ENCODE measurements at regions not wholly inside any gene's neighbourhood (a gene's known extent, or its start where the extent isn't known, plus 50 kb on each side); places are given as distances from the start of the nearest gene placed in this dataset.

GRCh38 chr5:173767574-173768266, 120.4 kb upstream of the CPEB4 start:
- DNase-seq, result no peak

- no peak for DNase-seq
Measured at GRCh38 chr5:173768267-173768806, 119.8 kb upstream of the CPEB4 start.

- no peak for DNase-seq
Measured at GRCh38 chr5:173768891-173769290, 119.3 kb upstream of the CPEB4 start.

GRCh38 chr5:173770637-173771036, 117.5 kb upstream of the CPEB4 start:
- no peak for DNase-seq

- no peak for DNase-seq
Measured at GRCh38 chr5:173771121-173771724, 116.9 kb upstream of the CPEB4 start.

GRCh38 chr5:173771725-173772383, 116.3 kb upstream of the CPEB4 start:
- DNase-seq, result no peak

- DNase-seq, result no peak
Measured at GRCh38 chr5:173772384-173773059, 115.6 kb upstream of the CPEB4 start.

- no peak for DNase-seq
Measured at GRCh38 chr5:173774271-173774761, 113.8 kb upstream of the CPEB4 start.

GRCh38 chr5:173775261-173776197, 112.6 kb upstream of the CPEB4 start:
- DNase-seq, result no peak

- no peak for DNase-seq
Measured at GRCh38 chr5:173777149-173777548, 111.0 kb upstream of the CPEB4 start.

- no peak for DNase-seq
Measured at GRCh38 chr5:173777674-173778073, 110.5 kb upstream of the CPEB4 start.

- no peak for DNase-seq
Measured at GRCh38 chr5:173778152-173778782, 109.9 kb upstream of the CPEB4 start.

- DNase-seq, result no peak
Measured at GRCh38 chr5:173778784-173779304, 109.3 kb upstream of the CPEB4 start.

- DNase-seq, result no peak
Measured at GRCh38 chr5:173780235-173781234, 107.6 kb upstream of the CPEB4 start.

GRCh38 chr5:173781432-173781815, 106.7 kb upstream of the CPEB4 start:
- DNase-seq, result no peak

- DNase-seq, result peak; percentile 58
Measured at GRCh38 chr5:173781816-173782670, 106.1 kb upstream of the CPEB4 start.

GRCh38 chr5:173782671-173783101, 105.5 kb upstream of the CPEB4 start:
- DNase-seq, result no peak

GRCh38 chr5:173783371-173783770, 104.8 kb upstream of the CPEB4 start:
- no peak for DNase-seq

GRCh38 chr5:173785400-173785799, 102.7 kb upstream of the CPEB4 start:
- no peak for DNase-seq
